GM23248 (cell line): ENCODE measurements at regions not wholly inside any gene's neighbourhood (a gene's known extent, or its start where the extent isn't known, plus 50 kb on each side); places are given as distances from the start of the nearest gene placed in this dataset.

Experiments
- DNase-seq: peaks from one replicate; pipeline ENCODE4 v3.0.0-alpha.2; 2015
- H2AFZ ChIP-seq: fragments of 200-600 bp; sonication (generic); 2 replicates; pipeline ENCODE4 v1.6.1; 2016; ENCODE audit warnings: antibody characterized with exemption
- H3F3A ChIP-seq: fragments of 200-600 bp; sonication (generic); 2 replicates; pipeline ENCODE4 v1.6.1; 2016; ENCODE audit warnings: mild to moderate bottlenecking, antibody characterized with exemption, mixed run types; ENCODE audit not compliant: insufficient read depth
- H3K27ac ChIP-seq: fragments of 200-600 bp; sonication (generic); 2 replicates; pipeline ENCODE4 v1.5.1; 2016; ENCODE audit warnings: mild to moderate bottlenecking
- H3K27me3 ChIP-seq: fragments of 200-600 bp; sonication (generic); replicated peaks from 2 replicates; pipeline ENCODE4 v1.6.1; 2016; ENCODE audit warnings: mild to moderate bottlenecking; ENCODE audit not compliant: insufficient read depth
- H3K36me3 ChIP-seq: fragments of 200-600 bp; sonication (generic); 2 replicates; pipeline ENCODE4 v1.6.1; 2016; ENCODE audit warnings: low read depth, mild to moderate bottlenecking
- H3K4me1 ChIP-seq: fragments of 200-600 bp; sonication (generic); 2 replicates; pipeline ENCODE4 v1.6.1; 2016; ENCODE audit warnings: mild to moderate bottlenecking; ENCODE audit not compliant: insufficient read depth
- H3K4me2 ChIP-seq: fragments of 200-600 bp; sonication (generic); one replicate; pipeline ENCODE4 v1.6.1; 2016; ENCODE audit warnings: mild to moderate bottlenecking; ENCODE audit not compliant: unreplicated experiment
- H3K4me3 ChIP-seq: fragments of 200-600 bp; sonication (generic); 2 replicates; pipeline ENCODE4 v1.5.1; 2016; ENCODE audit warnings: mild to moderate bottlenecking
- H3K79me2 ChIP-seq: fragments of 200-600 bp; sonication (generic); 2 replicates; pipeline ENCODE4 v1.6.1; 2016; ENCODE audit warnings: mild to moderate bottlenecking; ENCODE audit not compliant: insufficient read depth
- H3K9ac ChIP-seq: fragments of 200-600 bp; sonication (generic); 2 replicates; pipeline ENCODE4 v1.6.1; 2016; ENCODE audit warnings: mild to moderate bottlenecking
- H3K9me2 ChIP-seq: fragments of 200-600 bp; sonication (generic); 2 replicates; pipeline ENCODE4 v1.6.1; 2016; ENCODE audit warnings: mixed run types, mild to moderate bottlenecking, moderate library complexity; ENCODE audit not compliant: insufficient read depth
- H3K9me3 ChIP-seq: fragments of 200-600 bp; sonication (generic); one replicate; pipeline ENCODE4 v1.6.1; 2017; ENCODE audit warnings: low read depth
- H4K20me1 ChIP-seq: fragments of 200-600 bp; sonication (generic); 2 replicates; pipeline ENCODE4 v1.6.0; 2016; ENCODE audit not compliant: insufficient read depth
- EZH2 ChIP-seq: fragments of 200-600 bp; sonication (generic); IDR thresholded peaks from 2 replicates; pipeline ENCODE4 v1.6.1; 2018; ENCODE audit warnings: antibody characterized with exemption, mild to moderate bottlenecking; ENCODE audit not compliant: insufficient read depth, poor library complexity, severe bottlenecking
- EZH2phosphoT487 ChIP-seq: fragments of 200-600 bp; sonication (generic); IDR thresholded peaks from 2 replicates; pipeline ENCODE4 v1.6.1; 2018; ENCODE audit warnings: antibody characterized with exemption, moderate library complexity, mild to moderate bottlenecking, low read depth; ENCODE audit not compliant: insufficient read depth
- WGBS, 2 experiments: methylation state at CpG; one replicate each; pipeline ENCODE4 v1.1.6; 2015 to 2017; ENCODE audit warnings: low lambda C conversion rate in 2 of 2, low coverage in 1 of 2; ENCODE audit errors: missing lambda C conversion rate in 2 of 2; 5-methylcytosine and 5-hydroxymethylcytosine counted together
- in situ Hi-C: fragments of 300-500 bp; cut with MboI; formaldehyde crosslinking; loops from 2 replicates; pipeline ENCODE4 v1.15.0; 2020

DNA sequence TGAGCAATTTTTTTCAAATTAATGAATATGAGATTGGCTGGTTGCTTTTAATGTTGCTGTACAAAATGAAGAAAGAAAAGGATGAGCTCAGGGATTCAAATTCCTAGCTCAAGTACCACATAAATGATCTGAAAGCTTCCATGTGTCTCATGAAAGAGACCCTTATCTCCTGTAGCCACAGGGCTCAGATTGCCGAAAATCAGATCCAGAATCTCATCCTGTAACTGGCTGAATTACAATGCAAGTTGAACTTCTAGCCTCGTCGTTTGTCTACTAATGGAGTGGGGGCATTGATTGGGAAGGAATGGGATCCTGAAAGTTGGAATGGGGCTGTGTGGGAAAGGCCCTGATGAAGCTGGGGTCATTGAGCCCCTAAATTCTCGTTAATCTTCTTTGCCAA lies 143.4 kb upstream of the ATP6AP2 start:
- H3K4me1 ChIP-seq = no peaks in the 10 kb centered on the region
- no peak overlapping the region for H2AFZ ChIP-seq
- no peaks in the 10 kb centered on the region for H3K9me2 ChIP-seq
- no peak overlapping the region for H3K4me3 ChIP-seq
- H3K27me3 ChIP-seq = no peaks in the 10 kb centered on the region
- no peak overlapping the region for H3K4me2 ChIP-seq
- 62 to 79% methylated on average over 4 of the region's 4 CpGs for WGBS, 2 experiments
- in situ Hi-C loops = no loop called here
- no peaks in the 10 kb centered on the region for H3K79me2 ChIP-seq
- no peaks in the 10 kb centered on the region for H3K36me3 ChIP-seq
- H4K20me1 ChIP-seq = no peaks in the 10 kb centered on the region
- H3K9ac ChIP-seq = no peak overlapping the region
- no peak overlapping the region for H3K27ac ChIP-seq
- no peaks in the 10 kb centered on the region for H3K9me3 ChIP-seq
- DNase-seq = no peak
- H3F3A ChIP-seq = no peaks in the 10 kb centered on the region
- TF ChIP-seq EZH2phosphoT487 = no peak
- no peak for TF ChIP-seq EZH2

DNA sequence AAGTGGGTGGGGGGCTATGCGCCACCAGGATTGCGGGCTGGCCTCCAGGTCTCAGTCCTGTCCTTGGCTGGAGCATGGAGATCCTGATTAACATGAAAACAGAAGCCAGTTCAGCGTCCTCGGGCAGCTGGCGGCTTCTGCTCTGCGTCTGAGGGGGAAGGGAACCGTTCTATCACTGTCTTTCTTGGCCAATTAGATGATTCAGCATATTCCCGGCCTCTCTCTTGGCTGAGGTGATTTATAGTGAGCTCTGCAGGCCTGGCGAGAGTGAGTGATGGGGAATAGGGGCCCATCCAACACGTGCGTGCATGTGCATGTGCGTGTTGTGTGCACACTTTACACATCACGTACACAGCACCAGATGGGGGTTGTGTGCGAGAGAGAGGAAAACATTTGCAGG lies 145.8 kb upstream of the ATP6AP2 start:
- WGBS, 2 experiments = 4 to 6% methylated on average over 9 to 12 of the region's 14 CpGs
- DNase-seq = peak; percentile 20
- in situ Hi-C loops = no loop called here

DNA sequence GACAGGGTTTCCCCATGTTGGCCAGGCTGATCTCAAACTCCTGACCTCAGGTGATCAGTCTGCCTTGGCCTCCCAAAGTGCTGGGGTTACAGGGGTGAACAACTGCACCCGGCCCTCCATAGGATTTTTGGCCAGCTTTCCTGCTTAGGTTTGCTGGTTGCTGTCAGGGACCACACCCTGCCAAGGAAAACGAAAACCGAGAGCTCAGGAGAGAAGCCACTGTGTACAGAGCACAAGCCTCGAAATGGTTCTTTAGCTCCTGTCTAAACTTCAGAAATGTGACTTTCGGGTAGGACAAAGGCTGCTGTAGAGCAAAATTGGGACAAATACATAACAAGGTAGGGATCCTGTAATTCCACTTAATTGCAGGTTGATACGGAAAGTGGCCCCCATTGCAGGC lies 146.3 kb upstream of the ATP6AP2 start:
- Histone ChIP-seq H3K4me3 (no peak overlapping the region), H3K27me3 (no peaks in the 10 kb centered on the region), H2AFZ (no peak overlapping the region), H3K4me1 (no peaks in the 10 kb centered on the region), H3K9me2 (no peaks in the 10 kb centered on the region), H3K9me3 (no peaks in the 10 kb centered on the region), H3K79me2 (no peaks in the 10 kb centered on the region), H3K27ac (no peak overlapping the region), H3F3A (no peaks in the 10 kb centered on the region), H4K20me1 (no peaks in the 10 kb centered on the region), H3K4me2 (no peak overlapping the region), H3K36me3 (no peaks in the 10 kb centered on the region), H3K9ac (no peak overlapping the region)
- TF ChIP-seq EZH2phosphoT487 (no peak), EZH2 (no peak)
- DNase-seq = no peak
- in situ Hi-C loops = no loop called here
- 94 to 98% methylated on average over 6 of the region's 6 CpGs for WGBS, 2 experiments

More for the DNA sequence above, 145.8 kb upstream of the ATP6AP2 start:
- no peaks in the 10 kb centered on the region for H3K79me2 ChIP-seq
- H2AFZ ChIP-seq = no peak overlapping the region
- TF ChIP-seq EZH2phosphoT487 = no peak
- no peak for TF ChIP-seq EZH2
- no peaks in the 10 kb centered on the region for H3K9me2 ChIP-seq
- no peaks in the 10 kb centered on the region for H3F3A ChIP-seq
- no peak overlapping the region for H3K4me2 ChIP-seq
- no peak overlapping the region for H3K4me3 ChIP-seq
- no peak overlapping the region for H3K27ac ChIP-seq
- no peaks in the 10 kb centered on the region for H3K27me3 ChIP-seq
- no peaks in the 10 kb centered on the region for H3K4me1 ChIP-seq
- H3K9ac ChIP-seq = no peak overlapping the region
- H3K9me3 ChIP-seq = no peaks in the 10 kb centered on the region
- no peaks in the 10 kb centered on the region for H4K20me1 ChIP-seq
- no peaks in the 10 kb centered on the region for H3K36me3 ChIP-seq

DNA sequence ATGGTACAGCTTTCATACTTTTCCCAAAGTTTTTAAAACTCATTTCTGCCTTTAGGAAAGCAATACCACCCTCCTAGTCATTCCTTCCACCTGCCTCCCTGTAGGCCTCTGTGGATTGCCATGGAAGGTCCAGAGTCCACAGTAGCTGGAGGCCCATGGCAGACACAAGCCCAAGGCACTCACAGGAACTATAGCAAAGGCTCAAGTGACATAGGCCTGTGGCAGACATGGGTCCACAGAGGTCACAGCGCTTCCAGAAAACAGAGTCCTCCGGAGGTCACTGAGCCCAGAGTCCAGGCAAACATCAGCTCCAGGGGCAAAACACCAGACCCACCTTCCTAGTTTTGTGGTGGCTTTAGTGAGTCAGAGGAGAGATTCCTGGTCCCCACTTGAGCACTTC lies 147.6 kb upstream of the ATP6AP2 start:
- Histone ChIP-seq H3K9me3 (no peaks in the 10 kb centered on the region), H3K4me2 (no peak overlapping the region), H4K20me1 (no peaks in the 10 kb centered on the region), H3K27me3 (no peaks in the 10 kb centered on the region), H3K79me2 (no peaks in the 10 kb centered on the region), H3K27ac (no peak overlapping the region), H3K9ac (no peak overlapping the region), H3K9me2 (no peaks in the 10 kb centered on the region), H3F3A (no peaks in the 10 kb centered on the region), H2AFZ (no peak overlapping the region), H3K4me3 (no peak overlapping the region), H3K4me1 (no peaks in the 10 kb centered on the region), H3K36me3 (no peaks in the 10 kb centered on the region)
- no peak for DNase-seq
- WGBS, 2 experiments = 63% methylated on average over 2 of the region's 2 CpGs; no CpG with 5 or more reads in 1 of the 2 experiments
- TF ChIP-seq EZH2 (no peak), EZH2phosphoT487 (no peak)
- in situ Hi-C loops = no loop called here

DNA sequence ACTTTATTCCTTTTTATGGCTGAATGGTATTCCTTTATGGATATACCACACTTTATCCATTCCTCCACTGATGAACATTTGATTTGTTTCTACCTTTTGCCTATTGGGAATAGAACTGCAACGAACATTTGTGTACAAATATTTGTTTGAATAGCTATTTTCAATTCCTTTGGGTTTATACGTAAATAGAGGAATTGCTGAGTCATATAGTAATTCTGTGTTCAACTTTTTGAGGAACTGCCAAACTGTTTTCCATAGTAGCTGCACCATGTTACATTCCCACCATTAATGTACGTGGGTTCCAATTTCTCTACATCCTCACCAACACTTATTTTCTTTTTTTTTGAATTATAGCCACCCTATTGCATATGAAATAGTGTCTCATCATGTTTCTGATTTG lies 156.5 kb upstream of the ATP6AP2 start:
- Histone ChIP-seq H3K9ac (no peak overlapping the region), H3K9me3 (no peaks in the 10 kb centered on the region), H4K20me1 (no peaks in the 10 kb centered on the region), H3K4me3 (no peak overlapping the region), H3K79me2 (no peaks in the 10 kb centered on the region), H2AFZ (no peak overlapping the region), H3K4me2 (no peak overlapping the region), H3K27ac (no peak overlapping the region), H3K36me3 (no peaks in the 10 kb centered on the region), H3K9me2 (no peaks in the 10 kb centered on the region), H3K27me3 (no peaks in the 10 kb centered on the region), H3F3A (no peaks in the 10 kb centered on the region), H3K4me1 (no peaks in the 10 kb centered on the region)
- TF ChIP-seq EZH2 = no peak
- TF ChIP-seq EZH2phosphoT487 = no peak
- in situ Hi-C loops = no loop called here
- DNase-seq = no peak
- WGBS, 2 experiments = 31 to 45% methylated on average over 3 of the region's 3 CpGs
